ENCODE measurements at regions not wholly inside any gene's neighbourhood (a gene's known extent, or its start where the extent isn't known, plus 50 kb on each side); places are given as distances from the start of the nearest gene placed in this dataset.

DNA sequence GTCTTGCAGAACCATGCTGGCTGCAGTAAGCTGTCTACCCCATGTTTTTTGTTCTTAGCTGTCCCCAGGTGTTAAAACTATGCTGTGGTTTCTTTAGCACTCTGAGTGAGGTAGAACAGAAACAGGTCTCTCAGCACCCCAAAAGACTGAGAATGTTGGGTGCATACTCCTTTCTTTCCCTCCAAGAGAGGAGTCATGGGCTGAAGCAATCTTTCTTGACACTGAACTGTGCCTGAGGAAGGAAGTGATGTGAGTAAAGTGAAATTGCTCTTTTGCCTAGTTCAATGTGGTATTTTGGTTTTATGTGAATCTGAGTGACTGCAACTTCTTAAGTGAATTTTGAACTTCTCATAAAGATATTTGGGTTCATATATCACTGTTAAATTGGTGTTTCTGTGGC is 138.0 kb upstream of the MCHR2 start:
- Histone ChIP-seq H3K4me1 (ENCODE audit: control insufficient read depth, insufficient read depth, low read length) (no peaks in the 10 kb centered on the region), H3K36me3 (ENCODE audit: control insufficient read depth, insufficient read depth, low read length) (no peaks in the 10 kb centered on the region), H3K9me3 (ENCODE audit: control insufficient read depth, low read length) (no peaks in the 10 kb centered on the region), H3K4me3 (ENCODE audit: insufficient read depth, low read depth, low read length) (no peak overlapping the region), H3K27me3 (ENCODE audit: control insufficient read depth, insufficient read depth, low read length, poor library complexity, severe bottlenecking) (no peaks in the 10 kb centered on the region), H3K27ac (ENCODE audit: insufficient read depth, low read depth, low read length, poor library complexity, severe bottlenecking) (no peak overlapping the region)

DNA sequence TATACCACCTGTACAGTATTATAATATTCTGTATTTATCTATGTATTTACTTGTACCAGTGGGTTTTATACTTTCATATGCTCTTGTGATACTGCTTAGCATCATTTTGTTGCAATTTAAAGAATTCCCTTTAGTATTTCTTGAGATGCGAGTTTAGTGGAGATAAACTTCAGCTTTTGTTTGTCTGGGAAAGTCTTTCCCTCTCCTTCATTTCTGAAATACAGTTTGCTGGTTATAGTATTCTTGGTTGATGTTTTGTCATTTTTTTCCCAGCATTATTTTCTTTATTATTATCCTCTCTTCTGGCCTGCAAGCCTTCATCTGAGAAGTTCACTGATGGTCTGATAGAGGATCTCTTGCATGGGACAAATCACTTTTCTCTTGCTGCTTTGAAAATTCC is 136.6 kb upstream of the MCHR2 start:
- no peaks in the 10 kb centered on the region for H3K36me3 ChIP-seq (ENCODE audit: control insufficient read depth, insufficient read depth, low read length)
- no peak overlapping the region for H3K27ac ChIP-seq (ENCODE audit: insufficient read depth, low read depth, low read length, poor library complexity, severe bottlenecking)
- no peak overlapping the region for H3K4me3 ChIP-seq (ENCODE audit: insufficient read depth, low read depth, low read length)
- no peaks in the 10 kb centered on the region for H3K4me1 ChIP-seq (ENCODE audit: control insufficient read depth, insufficient read depth, low read length)
- H3K9me3 ChIP-seq (ENCODE audit: control insufficient read depth, low read length) = no peaks in the 10 kb centered on the region
- no peaks in the 10 kb centered on the region for H3K27me3 ChIP-seq (ENCODE audit: control insufficient read depth, insufficient read depth, low read length, poor library complexity, severe bottlenecking)
- 95 to 100% methylated on average over 1 of the region's 1 CpG for WGBS, 2 experiments

DNA sequence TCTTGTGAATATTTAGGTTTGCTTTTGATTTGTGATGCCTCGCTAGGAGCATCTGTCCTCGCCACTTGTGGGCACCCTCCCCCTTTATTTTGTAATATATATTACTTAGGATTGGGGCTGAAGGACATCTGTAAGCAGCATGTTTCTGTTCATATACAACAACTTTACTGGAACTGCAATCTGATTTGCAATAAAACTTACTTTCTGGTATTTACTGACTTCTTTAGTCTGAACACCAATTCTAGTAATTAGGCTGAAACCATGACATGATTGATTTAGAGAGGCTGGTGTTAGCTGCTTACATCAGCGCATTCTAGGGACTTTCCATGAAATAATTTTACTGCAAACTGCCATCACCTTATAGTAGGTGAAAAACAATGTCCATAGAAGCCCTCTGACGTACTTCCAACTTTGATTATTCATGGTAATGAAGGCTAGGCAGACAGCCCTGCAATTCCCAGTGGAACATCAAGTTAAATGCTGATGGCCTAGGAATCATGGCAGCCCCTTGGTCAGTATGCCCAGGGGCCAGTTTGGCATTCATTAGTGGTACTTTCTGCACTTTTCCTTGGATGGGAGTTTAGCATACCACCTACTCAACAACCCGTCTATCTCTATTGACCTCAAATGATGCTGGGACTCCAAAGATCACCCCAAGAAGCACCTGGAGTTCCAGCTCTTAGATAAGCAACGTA is 132.9 kb upstream of the MCHR2 start:
- Histone ChIP-seq H3K27ac (ENCODE audit: insufficient read depth, low read depth, low read length, poor library complexity, severe bottlenecking) (no peak overlapping the region), H3K9me3 (ENCODE audit: control insufficient read depth, low read length) (no peaks in the 10 kb centered on the region), H3K4me3 (ENCODE audit: insufficient read depth, low read depth, low read length) (no peak overlapping the region), H3K36me3 (ENCODE audit: control insufficient read depth, insufficient read depth, low read length) (no peaks in the 10 kb centered on the region), H3K4me1 (ENCODE audit: control insufficient read depth, insufficient read depth, low read length) (no peaks in the 10 kb centered on the region), H3K27me3 (ENCODE audit: control insufficient read depth, insufficient read depth, low read length, poor library complexity, severe bottlenecking) (no peaks in the 10 kb centered on the region)
- 90 to 91% methylated on average over 4 of the region's 6 CpGs for WGBS, 2 experiments

DNA sequence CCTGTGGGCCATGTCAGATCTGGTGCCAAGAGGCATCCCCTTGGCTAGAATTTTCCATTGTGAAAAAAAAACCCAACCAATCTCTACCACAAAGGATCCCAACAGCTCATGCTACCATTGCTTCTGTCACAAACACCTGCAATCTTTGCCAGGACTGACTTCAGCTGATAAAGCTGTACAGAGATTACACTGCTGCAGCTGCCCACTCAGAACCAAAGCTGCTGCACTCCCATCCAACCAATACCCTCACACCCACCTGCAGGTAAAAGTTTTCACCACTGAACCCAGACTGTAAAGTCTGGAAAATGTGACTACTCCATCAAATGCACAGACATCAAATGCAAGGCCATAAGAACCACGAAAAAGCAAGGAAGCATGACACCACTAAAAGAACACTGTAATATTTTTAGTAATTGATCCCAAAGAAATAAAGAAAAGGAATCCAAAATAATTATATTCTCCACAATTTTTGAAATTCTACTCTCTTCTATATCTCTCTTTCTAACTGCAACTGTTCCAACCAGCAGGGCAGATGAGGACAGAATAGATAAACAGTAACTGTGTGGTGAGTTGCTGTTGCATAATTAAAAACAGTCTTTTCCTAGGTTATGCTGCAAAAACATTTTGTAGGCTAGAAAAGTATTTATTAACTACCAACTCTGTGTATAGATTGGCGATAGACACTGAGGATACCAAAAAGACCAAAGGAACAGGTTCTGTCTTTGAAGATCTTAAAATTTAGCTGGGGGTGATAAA is 128.0 kb upstream of the MCHR2 start:
- WGBS, 2 experiments = 100% methylated on average over 1 to 2 of the region's 2 CpGs
- Histone ChIP-seq H3K27ac (ENCODE audit: insufficient read depth, low read depth, low read length, poor library complexity, severe bottlenecking) (no peak overlapping the region), H3K4me1 (ENCODE audit: control insufficient read depth, insufficient read depth, low read length) (no peaks in the 10 kb centered on the region), H3K27me3 (ENCODE audit: control insufficient read depth, insufficient read depth, low read length, poor library complexity, severe bottlenecking) (no peaks in the 10 kb centered on the region), H3K36me3 (ENCODE audit: control insufficient read depth, insufficient read depth, low read length) (no peaks in the 10 kb centered on the region), H3K9me3 (ENCODE audit: control insufficient read depth, low read length) (no peaks in the 10 kb centered on the region), H3K4me3 (ENCODE audit: insufficient read depth, low read depth, low read length) (no peak overlapping the region)

DNA sequence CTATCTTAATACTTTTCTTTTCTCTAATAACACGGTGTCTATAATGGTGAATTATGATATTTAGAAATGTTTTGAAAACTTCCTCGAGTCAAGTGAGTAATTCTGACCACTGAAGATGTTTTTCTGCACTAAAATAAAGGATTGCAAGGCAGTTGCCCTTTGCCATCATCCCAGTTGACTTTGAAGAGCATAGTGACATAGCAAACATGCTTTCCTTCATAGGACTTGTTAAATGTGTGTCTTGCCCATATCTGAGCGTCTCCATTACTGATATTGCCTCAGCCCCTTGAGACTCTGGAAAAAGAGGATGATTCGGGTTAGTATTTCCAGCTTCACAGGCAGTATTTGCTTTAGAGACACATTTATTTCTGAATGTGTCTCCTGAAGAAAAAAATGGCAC is 125.2 kb upstream of the MCHR2 start:
- no peaks in the 10 kb centered on the region for H3K27me3 ChIP-seq (ENCODE audit: control insufficient read depth, insufficient read depth, low read length, poor library complexity, severe bottlenecking)
- no peaks in the 10 kb centered on the region for H3K36me3 ChIP-seq (ENCODE audit: control insufficient read depth, insufficient read depth, low read length)
- H3K9me3 ChIP-seq (ENCODE audit: control insufficient read depth, low read length) = no peaks in the 10 kb centered on the region
- no peak overlapping the region for H3K4me3 ChIP-seq (ENCODE audit: insufficient read depth, low read depth, low read length)
- 95 to 97% methylated on average over 4 of the region's 4 CpGs for WGBS, 2 experiments
- no peak overlapping the region for H3K27ac ChIP-seq (ENCODE audit: insufficient read depth, low read depth, low read length, poor library complexity, severe bottlenecking)
- no peaks in the 10 kb centered on the region for H3K4me1 ChIP-seq (ENCODE audit: control insufficient read depth, insufficient read depth, low read length)

DNA sequence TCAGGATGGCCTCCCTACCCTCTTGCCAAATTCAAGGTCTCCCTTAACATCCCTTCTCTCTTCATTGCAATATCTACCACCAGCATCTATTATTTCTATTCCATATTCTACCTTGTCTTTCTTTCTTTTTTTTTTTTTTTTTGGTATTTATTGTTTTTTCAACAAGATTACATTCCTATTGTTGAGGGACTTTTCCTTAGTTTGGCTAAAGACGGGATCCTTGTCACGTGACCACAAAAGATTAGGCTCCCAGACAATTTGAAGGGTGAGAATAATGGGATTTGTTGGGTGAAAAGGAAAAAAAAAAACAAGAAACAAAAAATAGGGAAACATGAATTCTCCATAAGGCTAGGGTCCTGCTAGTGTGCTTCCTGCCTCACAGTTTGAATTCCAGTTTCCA is 124.3 kb upstream of the MCHR2 start:
- Histone ChIP-seq H3K27me3 (ENCODE audit: control insufficient read depth, insufficient read depth, low read length, poor library complexity, severe bottlenecking) (no peaks in the 10 kb centered on the region), H3K36me3 (ENCODE audit: control insufficient read depth, insufficient read depth, low read length) (no peaks in the 10 kb centered on the region), H3K27ac (ENCODE audit: insufficient read depth, low read depth, low read length, poor library complexity, severe bottlenecking) (no peak overlapping the region), H3K4me3 (ENCODE audit: insufficient read depth, low read depth, low read length) (no peak overlapping the region), H3K9me3 (ENCODE audit: control insufficient read depth, low read length) (no peaks in the 10 kb centered on the region), H3K4me1 (ENCODE audit: control insufficient read depth, insufficient read depth, low read length) (no peaks in the 10 kb centered on the region)
- WGBS, 2 experiments = 87 to 96% methylated on average over 2 of the region's 2 CpGs

DNA sequence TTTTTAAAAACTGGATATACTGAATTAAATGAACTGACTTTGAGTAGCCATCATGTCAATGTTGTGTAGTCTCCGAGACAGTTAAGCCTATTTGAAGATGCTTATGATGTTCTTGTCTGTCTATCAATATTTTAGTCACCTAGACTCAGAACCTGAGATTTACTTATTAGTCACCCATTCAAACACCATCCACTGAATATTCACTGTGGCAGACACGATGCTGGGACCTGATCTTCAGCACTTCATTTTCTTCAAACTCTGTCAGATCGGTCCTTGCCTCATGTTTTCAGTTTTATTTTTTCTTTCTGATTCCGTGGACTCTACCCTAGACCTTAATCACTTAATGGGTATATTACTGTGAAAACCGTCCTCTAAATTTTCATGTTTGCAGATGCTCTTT is 123.7 kb upstream of the MCHR2 start:
- Histone ChIP-seq H3K27me3 (ENCODE audit: control insufficient read depth, insufficient read depth, low read length, poor library complexity, severe bottlenecking) (no peaks in the 10 kb centered on the region), H3K36me3 (ENCODE audit: control insufficient read depth, insufficient read depth, low read length) (no peaks in the 10 kb centered on the region), H3K27ac (ENCODE audit: insufficient read depth, low read depth, low read length, poor library complexity, severe bottlenecking) (no peak overlapping the region), H3K4me3 (ENCODE audit: insufficient read depth, low read depth, low read length) (no peak overlapping the region), H3K9me3 (ENCODE audit: control insufficient read depth, low read length) (no peaks in the 10 kb centered on the region), H3K4me1 (ENCODE audit: control insufficient read depth, insufficient read depth, low read length) (no peaks in the 10 kb centered on the region)
- 88 to 90% methylated on average over 5 of the region's 5 CpGs for WGBS, 2 experiments

DNA sequence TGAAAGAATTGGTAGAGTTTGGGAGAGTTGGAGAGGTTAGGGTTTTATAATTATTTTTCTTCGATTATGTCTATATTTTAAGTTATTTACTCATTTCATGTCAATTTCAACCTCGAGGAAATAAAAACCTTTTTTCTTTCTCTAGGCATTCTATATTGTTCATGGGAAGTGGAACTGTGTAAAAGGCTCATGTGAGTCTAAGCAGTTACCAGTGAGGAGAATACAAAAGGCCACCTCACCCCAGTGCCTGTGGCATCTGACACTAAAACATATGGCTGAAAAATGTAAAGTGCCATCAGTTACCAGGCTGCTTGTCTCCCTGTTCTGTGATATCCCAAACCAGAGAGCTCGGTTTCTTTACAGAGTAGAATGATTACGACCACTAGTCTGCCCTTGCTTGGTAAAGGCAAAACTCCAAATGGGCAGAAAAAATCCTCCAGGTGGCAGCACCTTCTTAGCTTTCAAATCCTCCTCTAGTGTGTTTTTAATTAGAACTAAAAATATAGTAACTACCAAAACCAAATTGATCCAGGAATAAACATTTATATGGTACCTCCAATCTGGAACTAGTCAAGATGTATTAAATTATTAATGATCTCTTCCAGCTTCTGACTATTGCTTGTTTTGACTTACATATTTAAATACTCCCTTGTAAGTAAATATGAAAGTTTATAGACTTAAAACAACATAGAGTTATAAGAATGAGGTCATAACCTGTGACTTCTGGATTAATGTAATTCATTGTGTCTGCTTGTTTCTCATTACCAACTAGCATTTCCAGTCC is 122.6 kb upstream of the MCHR2 start:
- H3K9me3 ChIP-seq (ENCODE audit: control insufficient read depth, low read length) = no peaks in the 10 kb centered on the region
- WGBS, 2 experiments = 5 to 28% methylated on average over 2 of the region's 4 CpGs
- no peaks in the 10 kb centered on the region for H3K27me3 ChIP-seq (ENCODE audit: control insufficient read depth, insufficient read depth, low read length, poor library complexity, severe bottlenecking)
- no peaks in the 10 kb centered on the region for H3K4me1 ChIP-seq (ENCODE audit: control insufficient read depth, insufficient read depth, low read length)
- no peaks in the 10 kb centered on the region for H3K36me3 ChIP-seq (ENCODE audit: control insufficient read depth, insufficient read depth, low read length)
- no peak overlapping the region for H3K27ac ChIP-seq (ENCODE audit: insufficient read depth, low read depth, low read length, poor library complexity, severe bottlenecking)
- no peak overlapping the region for H3K4me3 ChIP-seq (ENCODE audit: insufficient read depth, low read depth, low read length)

DNA sequence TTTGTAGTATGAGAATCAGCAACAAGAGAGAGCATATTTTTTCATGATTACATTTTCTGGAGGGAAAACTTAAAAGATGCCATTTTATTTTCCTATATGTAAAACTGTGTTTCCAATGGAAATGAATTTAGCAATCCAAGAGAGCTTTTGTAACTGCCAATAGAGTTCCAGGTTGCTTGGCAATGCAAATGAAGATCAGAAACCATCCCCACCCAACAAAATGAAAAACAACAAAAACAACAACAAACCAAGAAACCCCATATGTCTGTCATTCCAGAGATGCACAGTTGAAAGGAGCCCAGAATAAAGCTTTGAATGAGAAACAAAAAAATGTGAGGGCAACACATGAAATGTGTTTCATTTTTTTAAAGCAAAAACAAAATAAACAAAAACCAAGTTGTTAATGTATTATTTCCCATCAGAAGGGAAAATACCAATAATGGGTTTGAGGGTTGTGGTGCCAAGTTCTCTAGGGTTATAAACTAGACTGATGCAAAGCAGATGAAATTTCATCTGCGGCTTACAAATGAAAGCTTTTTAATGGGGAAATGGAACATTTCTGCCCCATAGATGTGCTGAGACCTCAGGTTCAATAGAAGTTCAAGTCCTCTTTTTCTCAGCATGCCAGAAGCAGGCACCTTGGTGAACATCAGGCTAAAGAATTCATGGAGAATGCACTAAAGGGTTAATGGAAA is 121.5 kb upstream of the MCHR2 start:
- Histone ChIP-seq H3K27me3 (ENCODE audit: control insufficient read depth, insufficient read depth, low read length, poor library complexity, severe bottlenecking) (no peaks in the 10 kb centered on the region), H3K4me3 (ENCODE audit: insufficient read depth, low read depth, low read length) (no peak overlapping the region), H3K27ac (ENCODE audit: insufficient read depth, low read depth, low read length, poor library complexity, severe bottlenecking) (no peak overlapping the region)

More for the DNA sequence above, 121.5 kb upstream of the MCHR2 start:
- H3K36me3 ChIP-seq (ENCODE audit: control insufficient read depth, insufficient read depth, low read length) = no peaks in the 10 kb centered on the region
- 97 to 98% methylated on average over 1 of the region's 1 CpG for WGBS, 2 experiments
- no peaks in the 10 kb centered on the region for H3K4me1 ChIP-seq (ENCODE audit: control insufficient read depth, insufficient read depth, low read length)
- no peaks in the 10 kb centered on the region for H3K9me3 ChIP-seq (ENCODE audit: control insufficient read depth, low read length)
